ENCODE measurements at regions not wholly inside any gene's neighbourhood (a gene's known extent, or its start where the extent isn't known, plus 50 kb on each side); places are given as distances from the start of the nearest gene placed in this dataset.

DNA sequence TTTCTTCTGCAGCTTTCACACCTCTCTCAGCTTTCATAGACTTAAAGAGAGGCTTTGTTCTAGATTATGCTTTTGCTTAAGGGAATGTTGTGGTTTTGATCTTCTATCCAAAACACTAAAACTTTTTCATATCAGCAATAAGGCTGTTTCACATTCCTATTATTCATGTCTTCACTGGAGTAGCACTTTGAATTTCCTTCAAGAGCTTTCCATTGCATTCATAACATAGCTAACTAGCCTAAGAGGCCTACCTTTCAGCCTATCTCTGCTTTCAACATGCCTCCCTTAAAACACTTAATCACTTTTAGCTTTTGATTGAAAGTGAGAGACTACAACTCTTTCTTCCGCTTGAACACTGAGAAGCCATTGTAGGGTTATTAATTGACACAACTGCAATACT is 1117.0 kb upstream of the PHF14 start:
- WGBS, 3 donors = 87 to 98% (median 89%) methylated on average over 1 of the region's 1 CpG
- no peaks in the 10 kb centered on the region for H3K4me1 ChIP-seq (ENCODE audit: insufficient read depth)
- H3K4me3 ChIP-seq = no peak overlapping the region
- TF ChIP-seq CTCF (IDR thresholded peaks at IDR 0.05) (no peak), POLR2A (IDR thresholded peaks at IDR 0.05) (no peak), EP300 (IDR thresholded peaks at IDR 0.05) (no peak)
- H3K36me3 ChIP-seq = no peaks in the 10 kb centered on the region
- no peaks in the 10 kb centered on the region for H3K27me3 ChIP-seq
- intact Hi-C loops (cut with DNase I) = no loop called here
- DNase-seq = no peak
- no peak overlapping the region for H3K27ac ChIP-seq
- no peaks in the 10 kb centered on the region for H3K9me3 ChIP-seq

GRCh38 chr7:9863545-9863944 is 1110.1 kb upstream of the PHF14 start:
- TF ChIP-seq POLR2A (IDR thresholded peaks at IDR 0.05) = no peak
- TF ChIP-seq EP300 (IDR thresholded peaks at IDR 0.05) = no peak
- TF ChIP-seq CTCF (IDR thresholded peaks at IDR 0.05) = no peak
- no peaks in the 10 kb centered on the region for H3K27me3 ChIP-seq
- WGBS, 3 donors = 36 to 54% (median 40%) methylated on average over 3 of the region's 3 CpGs

GRCh38 chr7:9869151-9869550 is 1104.5 kb upstream of the PHF14 start:
- Histone ChIP-seq H3K4me1 (ENCODE audit: insufficient read depth) (no peaks in the 10 kb centered on the region), H3K4me3 (no peak overlapping the region), H3K9me3 (no peaks in the 10 kb centered on the region), H3K36me3 (no peaks in the 10 kb centered on the region), H3K27me3 (no peaks in the 10 kb centered on the region), H3K27ac (no peak overlapping the region)
- intact Hi-C loops (cut with DNase I) = no loop called here
- 44 to 65% (median 54%) methylated on average over 1 of the region's 1 CpG for WGBS, 3 donors
- TF ChIP-seq POLR2A (IDR thresholded peaks at IDR 0.05) = no peak
- TF ChIP-seq EP300 (IDR thresholded peaks at IDR 0.05) = no peak
- TF ChIP-seq CTCF (IDR thresholded peaks at IDR 0.05) = no peak
- no peak for DNase-seq

More at GRCh38 chr7:9863545-9863944, 1110.1 kb upstream of the PHF14 start:
- Histone ChIP-seq H3K4me3 (no peak overlapping the region), H3K4me1 (ENCODE audit: insufficient read depth) (no peaks in the 10 kb centered on the region), H3K27ac (no peak overlapping the region), H3K36me3 (no peaks in the 10 kb centered on the region), H3K9me3 (no peaks in the 10 kb centered on the region)
- DNase-seq = no peak
- intact Hi-C loops (cut with DNase I) = no loop called here

- Histone ChIP-seq H3K36me3 (no peaks in the 10 kb centered on the region), H3K4me1 (ENCODE audit: insufficient read depth) (no peaks in the 10 kb centered on the region), H3K27me3 (no peaks in the 10 kb centered on the region), H3K4me3 (no peak overlapping the region), H3K27ac (no peak overlapping the region), H3K9me3 (no peaks in the 10 kb centered on the region)
- no peak for TF ChIP-seq CTCF (IDR thresholded peaks at IDR 0.05)
- TF ChIP-seq EP300 (IDR thresholded peaks at IDR 0.05) = no peak
- TF ChIP-seq POLR2A (IDR thresholded peaks at IDR 0.05) = no peak
- DNase-seq = no peak
- intact Hi-C loops (cut with DNase I) = no loop called here
- WGBS, 3 donors = 77 to 85% (median 82%) methylated on average over 2 of the region's 2 CpGs
These were observed 1104.1 kb upstream of the PHF14 start for GRCh38 chr7:9869566-9869965.

DNA sequence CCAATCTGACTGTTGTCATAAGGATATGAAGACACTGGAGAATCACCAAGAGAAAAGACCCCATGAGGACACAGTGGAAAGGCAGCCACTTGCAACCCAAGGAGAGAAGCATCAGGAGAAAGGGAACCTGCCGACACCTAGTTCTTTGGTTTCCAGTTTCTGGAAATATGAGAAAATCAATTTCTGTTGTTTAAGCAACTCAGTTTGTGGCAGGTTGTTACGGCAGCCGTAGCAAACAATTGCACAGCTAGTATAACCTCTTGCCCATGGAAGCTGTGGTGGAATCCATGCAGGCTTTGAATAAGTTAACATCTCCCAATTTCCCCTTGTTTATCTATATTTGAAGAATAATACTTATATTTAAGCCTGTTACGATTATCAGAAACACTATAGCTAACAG is 1103.0 kb upstream of the PHF14 start:
- TF ChIP-seq EP300 (IDR thresholded peaks at IDR 0.05) (no peak), CTCF (IDR thresholded peaks at IDR 0.05) (no peak), POLR2A (IDR thresholded peaks at IDR 0.05) (no peak)
- Histone ChIP-seq H3K9me3 (no peaks in the 10 kb centered on the region), H3K4me3 (no peak overlapping the region), H3K4me1 (ENCODE audit: insufficient read depth) (no peaks in the 10 kb centered on the region), H3K27ac (no peak overlapping the region), H3K36me3 (no peaks in the 10 kb centered on the region), H3K27me3 (no peaks in the 10 kb centered on the region)
- 84 to 88% (median 84%) methylated on average over 4 of the region's 4 CpGs for WGBS, 3 donors
- no peak for DNase-seq
- intact Hi-C loops (cut with DNase I) = no loop called here
